ENCODE measurements at regions not wholly inside any gene's neighbourhood (a gene's known extent, or its start where the extent isn't known, plus 50 kb on each side); places are given as distances from the start of the nearest gene placed in this dataset.

DNA sequence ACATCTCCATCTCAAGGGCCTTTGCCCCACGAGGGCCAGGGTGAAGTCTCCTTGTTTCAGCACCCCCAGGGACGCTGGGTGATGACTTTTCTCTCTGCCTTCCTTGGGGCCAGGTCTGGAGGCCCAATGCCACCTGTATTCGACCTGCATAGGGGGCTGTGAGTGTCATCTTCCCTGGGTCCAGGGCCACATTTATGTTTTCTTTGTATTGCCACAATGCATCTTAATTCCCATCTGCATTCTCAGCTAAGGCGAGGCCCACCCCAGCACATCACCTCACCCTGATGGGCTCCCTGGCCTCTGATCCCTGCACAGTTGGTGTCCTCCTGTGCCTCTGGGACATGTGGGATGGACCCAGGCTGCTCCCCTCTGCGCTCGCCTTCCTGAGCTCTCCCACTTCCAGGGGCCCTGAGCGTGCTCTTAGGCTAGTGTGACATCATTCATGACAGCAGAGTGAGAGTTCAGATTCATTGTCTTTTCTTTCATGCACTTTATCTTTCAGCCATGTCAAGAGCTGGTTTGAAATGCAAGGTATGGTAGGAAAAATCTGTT is 122.0 kb upstream of the COPS8 start:
- ATAC-seq (ENCODE audit: low FRiP score) (no peak), DNase-seq (ENCODE audit: low spot score) (no peak)
- TF ChIP-seq, protein P1, sequence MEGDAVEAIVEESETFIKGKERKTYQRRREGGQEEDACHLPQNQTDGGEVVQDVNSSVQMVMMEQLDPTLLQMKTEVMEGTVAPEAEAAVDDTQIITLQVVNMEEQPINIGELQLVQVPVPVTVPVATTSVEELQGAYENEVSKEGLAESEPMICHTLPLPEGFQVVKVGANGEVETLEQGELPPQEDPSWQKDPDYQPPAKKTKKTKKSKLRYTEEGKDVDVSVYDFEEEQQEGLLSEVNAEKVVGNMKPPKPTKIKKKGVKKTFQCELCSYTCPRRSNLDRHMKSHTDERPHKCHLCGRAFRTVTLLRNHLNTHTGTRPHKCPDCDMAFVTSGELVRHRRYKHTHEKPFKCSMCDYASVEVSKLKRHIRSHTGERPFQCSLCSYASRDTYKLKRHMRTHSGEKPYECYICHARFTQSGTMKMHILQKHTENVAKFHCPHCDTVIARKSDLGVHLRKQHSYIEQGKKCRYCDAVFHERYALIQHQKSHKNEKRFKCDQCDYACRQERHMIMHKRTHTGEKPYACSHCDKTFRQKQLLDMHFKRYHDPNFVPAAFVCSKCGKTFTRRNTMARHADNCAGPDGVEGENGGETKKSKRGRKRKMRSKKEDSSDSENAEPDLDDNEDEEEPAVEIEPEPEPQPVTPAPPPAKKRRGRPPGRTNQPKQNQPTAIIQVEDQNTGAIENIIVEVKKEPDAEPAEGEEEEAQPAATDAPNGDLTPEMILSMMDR (IDR thresholded peaks at IDR 0.05), result no peak

DNA sequence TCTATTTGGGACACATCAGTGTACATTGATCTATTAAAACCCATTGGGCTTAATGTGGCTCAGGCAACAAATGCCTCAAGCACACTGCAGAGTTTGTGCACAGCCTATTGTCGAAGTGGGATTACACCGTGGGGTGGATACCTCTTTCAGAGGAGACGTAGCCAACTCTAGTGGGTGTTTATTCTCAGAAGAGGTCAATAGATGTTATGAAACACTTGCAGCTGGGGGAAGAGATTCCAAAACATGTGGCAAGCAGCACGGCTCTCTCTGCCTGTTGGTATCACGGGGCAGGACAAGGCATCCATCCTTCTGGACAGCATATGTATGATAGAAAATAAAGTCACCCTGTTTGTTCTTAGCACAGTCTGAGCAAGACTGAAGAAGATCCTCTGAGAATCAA is 121.4 kb upstream of the COPS8 start:
- no peak for DNase-seq (ENCODE audit: low spot score)
- TF ChIP-seq, protein P1 (IDR thresholded peaks at IDR 0.05), result no peak
- peak; percentile 27 for ATAC-seq (ENCODE audit: low FRiP score)

DNA sequence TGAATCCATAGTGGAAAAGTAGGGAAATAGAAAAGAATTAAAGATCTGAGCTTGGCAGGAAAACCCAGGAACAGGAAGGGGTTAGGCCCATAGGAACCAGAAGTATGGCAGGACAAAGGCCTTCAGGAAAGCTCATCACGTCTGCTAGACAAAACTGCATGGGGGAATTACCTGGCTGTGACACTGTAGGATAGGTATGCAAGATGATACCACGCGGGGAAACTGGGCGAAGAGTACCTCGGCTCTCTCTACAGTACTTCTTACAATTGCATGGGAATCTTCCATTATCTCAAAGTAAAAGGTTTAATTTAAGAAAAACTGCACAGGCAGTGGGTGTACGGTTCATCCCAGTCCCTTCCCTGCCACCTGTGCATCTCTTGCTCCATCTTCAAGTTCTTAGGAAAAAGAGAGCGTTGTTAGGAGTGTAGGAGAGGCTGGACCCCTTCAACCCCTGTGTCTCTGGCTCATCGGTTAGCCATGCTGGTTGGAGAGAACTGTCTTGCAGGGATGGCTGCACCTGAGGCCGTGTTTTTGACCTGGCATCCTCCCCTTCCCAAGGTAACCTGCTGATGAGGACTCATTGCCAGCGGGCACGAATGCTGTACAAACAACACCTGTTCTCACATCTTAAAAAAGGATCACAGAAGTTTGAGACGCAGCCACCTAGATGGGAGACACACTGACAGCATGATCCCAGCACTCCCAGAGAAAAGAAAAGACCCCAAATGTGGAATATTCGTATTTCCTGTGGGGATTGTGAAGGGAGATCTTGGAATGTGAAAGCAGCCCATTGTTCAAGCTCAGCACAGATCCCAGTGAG is 120.5 kb upstream of the COPS8 start:
- ATAC-seq (ENCODE audit: low FRiP score) (no peak), DNase-seq (ENCODE audit: low spot score) (no peak)
- TF ChIP-seq, protein P1 (IDR thresholded peaks at IDR 0.05), result no peak

- DNase-seq (ENCODE audit: low spot score) (no peak), ATAC-seq (ENCODE audit: low FRiP score) (no peak)
- TF ChIP-seq, protein P1 (IDR thresholded peaks at IDR 0.05), result no peak
Measured at GRCh38 chr2:236965841-236966096, 119.9 kb upstream of the COPS8 start.

DNA sequence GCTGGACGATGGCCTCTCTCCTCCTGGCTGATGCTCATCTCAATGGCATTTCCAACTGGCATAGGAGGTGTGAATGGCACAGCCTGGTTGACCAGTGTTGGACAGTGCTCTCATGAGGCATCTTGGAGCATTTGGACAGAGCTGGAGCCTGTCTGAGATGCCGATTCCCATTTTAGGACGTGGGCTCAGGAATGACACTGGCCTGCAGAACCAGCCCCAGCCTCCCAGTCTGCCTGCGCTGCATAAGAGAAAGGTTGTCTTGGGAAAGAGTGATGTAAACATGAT is 118.2 kb upstream of the COPS8 start:
- DNase-seq (ENCODE audit: low spot score) (no peak), ATAC-seq (ENCODE audit: low FRiP score) (peak; percentile 7)
- TF ChIP-seq, protein P1 (IDR thresholded peaks at IDR 0.05), result no peak

DNA sequence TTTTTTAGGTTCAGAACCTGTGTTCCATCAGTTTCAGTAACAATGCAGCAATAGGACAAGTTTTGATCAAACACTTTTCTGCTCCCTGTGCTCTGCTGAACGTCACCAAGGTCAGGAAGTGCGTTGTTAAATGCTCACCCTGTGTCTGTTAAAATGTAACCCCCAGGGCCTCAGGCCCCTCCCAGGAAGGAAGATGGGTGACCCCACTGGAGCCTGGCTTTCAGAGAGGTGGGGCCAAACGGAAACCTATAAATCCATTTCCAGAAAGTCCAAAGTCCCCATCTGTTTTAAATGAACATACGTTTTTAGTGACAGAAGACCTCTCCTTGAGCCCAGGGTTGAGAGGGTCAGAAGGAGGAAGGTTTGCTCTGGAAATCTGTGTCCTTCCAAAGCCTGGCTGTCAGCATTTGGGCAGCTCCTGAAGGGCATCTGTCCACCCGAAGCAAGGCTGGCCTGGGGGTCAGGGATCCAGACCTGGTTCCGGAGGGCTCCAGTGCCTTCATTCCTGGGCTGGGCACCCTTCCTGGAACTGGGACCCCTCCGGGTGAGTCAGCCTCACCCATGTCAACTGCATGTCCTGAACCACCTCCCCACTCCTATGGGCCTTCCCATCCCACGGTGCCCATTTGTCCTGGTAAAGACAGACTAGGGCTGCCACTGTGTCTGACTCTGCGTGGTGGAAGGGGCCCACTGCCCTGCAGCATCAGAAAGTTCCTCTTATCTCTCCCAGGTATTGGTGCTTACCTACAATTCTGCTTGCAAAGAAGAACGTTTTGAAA is 117.4 kb upstream of the COPS8 start:
- no peak for ATAC-seq (ENCODE audit: low FRiP score)
- DNase-seq (ENCODE audit: low spot score), result no peak
- TF ChIP-seq, protein P1 (IDR thresholded peaks at IDR 0.05), result no peak
